ELF-1 (cell line): ENCODE measurements at regions not wholly inside any gene's neighbourhood (a gene's known extent, or its start where the extent isn't known, plus 50 kb on each side); places are given as distances from the start of the nearest gene placed in this dataset.

Source experiments
- DNase-seq: peaks from one replicate; pipeline ENCODE4 v3.0.0-alpha.2; 2016; ENCODE audit warnings: low read depth, low spot score

- DNase-seq = no peak
Observed at GRCh38 chr7:8378349-8379019, 54.9 kb upstream of the NXPH1 start.

- DNase-seq = no peak
Observed at GRCh38 chr7:8379264-8379663, 54.1 kb upstream of the NXPH1 start.

GRCh38 chr7:8380130-8380529 lies 53.3 kb upstream of the NXPH1 start:
- no peak for DNase-seq

GRCh38 chr7:8382004-8382730 lies 51.2 kb upstream of the NXPH1 start:
- no peak for DNase-seq
